ENCODE measurements at regions not wholly inside any gene's neighbourhood (a gene's known extent, or its start where the extent isn't known, plus 50 kb on each side); places are given as distances from the start of the nearest gene placed in this dataset.
"Not testable (repeated sequence)": the region's sequence is repeated elsewhere in the genome, so short reads cannot be mapped to it uniquely, and the experiment has no call there.

- intact Hi-C loops (cut with DNase I) = no loop called here
- Histone ChIP-seq H3K27ac (replicated peaks in 1 of 4) (no peak overlapping the region), H3K4me1 (no peaks in the 10 kb centered on the region), H3K4me3 (no peak overlapping the region), H3K36me3 (no peaks in the 10 kb centered on the region), H3K9me3 (no peaks in the 10 kb centered on the region), H3K27me3 (peaks cover 0 to 35% (median 0%) of the 10 kb centered on the region in 4 donors)
- DNase-seq (ENCODE audit: extremely low spot score) = no peak
- no peak for TF ChIP-seq POLR2AphosphoS5 (IDR thresholded peaks at IDR 0.05)
- TF ChIP-seq EP300 (IDR thresholded peaks at IDR 0.05) = no peak
- TF ChIP-seq, protein P1, sequence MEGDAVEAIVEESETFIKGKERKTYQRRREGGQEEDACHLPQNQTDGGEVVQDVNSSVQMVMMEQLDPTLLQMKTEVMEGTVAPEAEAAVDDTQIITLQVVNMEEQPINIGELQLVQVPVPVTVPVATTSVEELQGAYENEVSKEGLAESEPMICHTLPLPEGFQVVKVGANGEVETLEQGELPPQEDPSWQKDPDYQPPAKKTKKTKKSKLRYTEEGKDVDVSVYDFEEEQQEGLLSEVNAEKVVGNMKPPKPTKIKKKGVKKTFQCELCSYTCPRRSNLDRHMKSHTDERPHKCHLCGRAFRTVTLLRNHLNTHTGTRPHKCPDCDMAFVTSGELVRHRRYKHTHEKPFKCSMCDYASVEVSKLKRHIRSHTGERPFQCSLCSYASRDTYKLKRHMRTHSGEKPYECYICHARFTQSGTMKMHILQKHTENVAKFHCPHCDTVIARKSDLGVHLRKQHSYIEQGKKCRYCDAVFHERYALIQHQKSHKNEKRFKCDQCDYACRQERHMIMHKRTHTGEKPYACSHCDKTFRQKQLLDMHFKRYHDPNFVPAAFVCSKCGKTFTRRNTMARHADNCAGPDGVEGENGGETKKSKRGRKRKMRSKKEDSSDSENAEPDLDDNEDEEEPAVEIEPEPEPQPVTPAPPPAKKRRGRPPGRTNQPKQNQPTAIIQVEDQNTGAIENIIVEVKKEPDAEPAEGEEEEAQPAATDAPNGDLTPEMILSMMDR (IDR thresholded peaks at IDR 0.05) = no peak
- TF ChIP-seq POLR2A (IDR thresholded peaks at IDR 0.05; ENCODE audit: low read depth) = no peak
- WGBS = 78% methylated on average over 3 of the region's 3 CpGs
Observed at GRCh38 chr1:30365596-30365995, 357.8 kb downstream of the MATN1 start.

- Histone ChIP-seq H3K4me1 (no peaks in the 10 kb centered on the region), H3K9me3 (no peaks in the 10 kb centered on the region), H3K27ac (replicated peaks in 1 of 4) (no peak overlapping the region), H3K27me3 (peaks cover 0 to 59% (median 0%) of the 10 kb centered on the region in 4 donors), H3K36me3 (no peaks in the 10 kb centered on the region), H3K4me3 (no peak overlapping the region)
- DNase-seq (ENCODE audit: extremely low spot score) = no peak
- WGBS = 65% methylated on average over 3 of the region's 3 CpGs
- TF ChIP-seq POLR2A (IDR thresholded peaks at IDR 0.05; ENCODE audit: low read depth) (no peak), POLR2AphosphoS5 (IDR thresholded peaks at IDR 0.05) (no peak), EP300 (IDR thresholded peaks at IDR 0.05) (no peak)
- TF ChIP-seq, protein P1 (IDR thresholded peaks at IDR 0.05) = no peak
- intact Hi-C loops (cut with DNase I) = no loop called here
Observed at GRCh38 chr1:30363031-30363430, 360.4 kb downstream of the MATN1 start.

- intact Hi-C loops (cut with DNase I) = no loop called here
- Histone ChIP-seq H3K4me1 (no peaks in the 10 kb centered on the region), H3K4me3 (no peak overlapping the region), H3K9me3 (no peaks in the 10 kb centered on the region), H3K36me3 (no peaks in the 10 kb centered on the region), H3K27ac (replicated peaks in 1 of 4) (no peak overlapping the region), H3K27me3 (peaks cover 0 to 63% (median 0%) of the 10 kb centered on the region in 4 donors)
- no peak for DNase-seq (ENCODE audit: extremely low spot score)
- TF ChIP-seq, protein P1 (IDR thresholded peaks at IDR 0.05) = no peak
- TF ChIP-seq POLR2AphosphoS5 (IDR thresholded peaks at IDR 0.05) (no peak), EP300 (IDR thresholded peaks at IDR 0.05) (no peak), POLR2A (IDR thresholded peaks at IDR 0.05; ENCODE audit: low read depth) (no peak)
- 87% methylated on average over 4 of the region's 6 CpGs for WGBS
Observed at GRCh38 chr1:30362603-30362990, 360.8 kb downstream of the MATN1 start.

- intact Hi-C loops (cut with DNase I); H3K4me1 ChIP-seq; H3K36me3 ChIP-seq; H3K27ac ChIP-seq (replicated peaks in 1 of 4); H3K9me3 ChIP-seq; H3K4me3 ChIP-seq; DNase-seq (ENCODE audit: extremely low spot score): not testable (repeated sequence)
- 73% methylated on average over 5 of the region's 10 CpGs for WGBS
- H3K27me3 ChIP-seq = peaks cover 0 to 68% (median 0%) of the 10 kb centered on the region in 4 donors
Observed at GRCh38 chr1:30361890-30362602, 361.3 kb downstream of the MATN1 start.

- H3K27ac ChIP-seq (replicated peaks in 1 of 4) = no peak overlapping the region
- WGBS = 84% methylated on average over 6 of the region's 7 CpGs
- H3K27me3 ChIP-seq = peaks cover 0 to 64% (median 0%) of the 10 kb centered on the region in 4 donors
- no peak for DNase-seq (ENCODE audit: extremely low spot score)
- no peaks in the 10 kb centered on the region for H3K4me1 ChIP-seq
- H3K36me3 ChIP-seq = no peaks in the 10 kb centered on the region
- intact Hi-C loops (cut with DNase I) = no loop called here
- H3K9me3 ChIP-seq = no peaks in the 10 kb centered on the region
- TF ChIP-seq POLR2AphosphoS5 (IDR thresholded peaks at IDR 0.05) (no peak), EP300 (IDR thresholded peaks at IDR 0.05) (no peak), POLR2A (IDR thresholded peaks at IDR 0.05; ENCODE audit: low read depth) (no peak)
- TF ChIP-seq, protein P1 (IDR thresholded peaks at IDR 0.05) = no peak
- H3K4me3 ChIP-seq = no peak overlapping the region
Observed at GRCh38 chr1:30360753-30361152, 362.6 kb downstream of the MATN1 start.

All from esophagus muscularis mucosa (tissue), 4 donors.